Left cardiac atrium (tissue), 4 donors: ENCODE measurements at regions not wholly inside any gene's neighbourhood (a gene's known extent, or its start where the extent isn't known, plus 50 kb on each side); places are given as distances from the start of the nearest gene placed in this dataset.
"Not testable (repeated sequence)": the region's sequence is repeated elsewhere in the genome, so short reads cannot be mapped to it uniquely, and the experiment has no call there.

Experiments used
- ATAC-seq, 2 donors: fragments of 200-7000 bp; cut with Tn5 transposase; one replicate each; pipeline ENCODE4 v1.9.1; 2020; ENCODE audit warnings: mild to moderate bottlenecking in 2 of 2, moderate library complexity in 2 of 2
- DNase-seq: peaks from one replicate; pipeline ENCODE4 v3.0.0-alpha.2; 2020
- intact Hi-C, 2 donors: fragments of 100-400 bp; cut with DNase I; formaldehyde crosslinking; loops; one replicate each; pipeline versions ENCODE4 v1.14.1 to v1.15.1; 2022 to 2023
- donor health status: DM: no; HTN: yes; CAD: no.
- donor health status: DM: no; HTN: yes; CAD: no; lungs with severe emphysema.
- donor health status: DM: yes; HTN: yes; CAD: no.
- donor health status: Dilated cardiomyopathy.

GRCh38 chr3:194890091-194890490, 204.4 kb downstream of the FAM43A start:
- ATAC-seq (no peak), DNase-seq (no peak)
- intact Hi-C loops = no loop called here

- intact Hi-C loops = no loop called here
- no peak for DNase-seq
- no peak for ATAC-seq
These were observed 207.7 kb downstream of the FAM43A start for GRCh38 chr3:194893121-194893987.

- DNase-seq (no peak), ATAC-seq (no peak)
- intact Hi-C loops = no loop called here
These were observed 208.9 kb downstream of the FAM43A start for GRCh38 chr3:194894538-194894937.

- ATAC-seq (peak in 1 of 2 donors; percentile 36), DNase-seq (no peak)
- intact Hi-C loops = no loop called here
These were observed 215.3 kb downstream of the FAM43A start for GRCh38 chr3:194900854-194901522.

DNA sequence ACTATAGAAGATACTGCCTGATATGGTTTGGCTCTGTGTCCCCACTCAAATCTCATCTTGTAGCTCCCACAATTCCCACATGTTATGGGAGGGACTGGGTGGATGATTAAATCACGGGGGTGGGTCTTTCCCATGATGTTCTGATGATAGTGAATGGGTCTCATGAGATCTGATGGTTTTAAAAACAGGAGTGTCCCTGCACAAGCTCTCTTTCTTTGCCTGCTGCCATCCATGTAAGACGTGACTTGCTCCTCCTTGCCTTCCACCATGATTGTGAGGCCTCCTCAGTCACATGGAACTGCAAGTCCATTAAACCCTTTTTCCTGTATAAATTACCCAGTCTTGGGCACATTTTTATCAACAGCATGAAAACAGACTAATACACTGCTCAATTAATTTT, 217.8 kb downstream of the FAM43A start:
- ATAC-seq, intact Hi-C loops, DNase-seq: not testable (repeated sequence)

DNA sequence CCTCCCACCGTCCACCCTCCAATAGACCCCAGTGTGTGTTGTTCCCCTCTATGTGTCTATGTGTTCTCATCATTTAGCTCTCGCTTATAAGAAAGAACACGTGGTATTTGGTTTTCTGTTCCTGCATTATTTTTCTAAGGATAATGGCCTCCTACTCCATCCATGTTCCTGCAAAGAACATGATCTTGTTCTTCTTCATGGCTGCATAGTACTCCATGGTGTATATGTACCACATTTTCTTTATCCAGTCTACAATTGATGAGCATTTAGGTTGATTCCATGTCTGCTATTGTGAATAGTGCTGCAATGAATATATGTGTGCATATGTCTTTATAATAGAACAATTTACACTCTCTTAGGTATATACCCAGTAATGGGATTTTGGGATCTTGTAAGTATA, 219.3 kb downstream of the FAM43A start:
- intact Hi-C loops, ATAC-seq, DNase-seq: not testable (repeated sequence)

DNA sequence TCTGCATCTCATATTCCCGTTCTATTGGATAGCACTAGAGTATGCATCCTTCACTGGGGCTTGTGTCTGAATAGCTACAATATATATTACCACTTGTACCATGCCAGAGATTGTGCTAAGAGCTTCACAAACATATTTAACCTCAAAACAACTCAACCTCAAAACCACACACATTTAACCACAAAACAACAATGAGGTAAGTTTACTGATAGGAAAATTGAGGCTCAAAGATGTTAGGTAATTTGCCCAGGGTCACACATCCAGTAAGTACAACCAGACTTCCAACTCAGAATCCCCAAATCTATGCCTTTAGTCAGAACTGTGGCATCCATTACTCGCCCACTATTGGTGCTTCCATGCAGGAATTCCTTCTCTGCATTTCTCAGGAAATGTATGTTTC, 220.0 kb downstream of the FAM43A start:
- ATAC-seq = no peak
- intact Hi-C loops = no loop called here
- no peak for DNase-seq

DNA sequence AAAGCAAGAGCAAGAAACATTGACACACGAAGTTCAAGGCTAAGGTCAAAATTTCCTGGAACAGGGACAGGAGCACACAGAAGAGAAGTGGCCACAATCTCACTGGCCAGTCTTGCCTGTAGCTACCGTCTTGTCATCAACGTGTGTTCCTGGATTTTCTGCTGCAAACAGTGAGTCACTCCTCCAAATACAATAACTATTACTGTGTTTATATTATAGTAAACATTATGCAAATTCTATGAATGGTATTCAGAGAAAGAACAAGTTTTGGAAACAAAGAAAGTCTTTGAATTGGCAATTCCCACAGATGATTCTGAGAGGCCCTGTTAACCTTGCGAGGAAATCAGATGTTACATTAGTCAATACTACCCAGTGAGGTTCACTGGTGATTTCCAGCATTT, 220.5 kb downstream of the FAM43A start:
- no peak for DNase-seq
- intact Hi-C loops = no loop called here
- no peak for ATAC-seq

DNA sequence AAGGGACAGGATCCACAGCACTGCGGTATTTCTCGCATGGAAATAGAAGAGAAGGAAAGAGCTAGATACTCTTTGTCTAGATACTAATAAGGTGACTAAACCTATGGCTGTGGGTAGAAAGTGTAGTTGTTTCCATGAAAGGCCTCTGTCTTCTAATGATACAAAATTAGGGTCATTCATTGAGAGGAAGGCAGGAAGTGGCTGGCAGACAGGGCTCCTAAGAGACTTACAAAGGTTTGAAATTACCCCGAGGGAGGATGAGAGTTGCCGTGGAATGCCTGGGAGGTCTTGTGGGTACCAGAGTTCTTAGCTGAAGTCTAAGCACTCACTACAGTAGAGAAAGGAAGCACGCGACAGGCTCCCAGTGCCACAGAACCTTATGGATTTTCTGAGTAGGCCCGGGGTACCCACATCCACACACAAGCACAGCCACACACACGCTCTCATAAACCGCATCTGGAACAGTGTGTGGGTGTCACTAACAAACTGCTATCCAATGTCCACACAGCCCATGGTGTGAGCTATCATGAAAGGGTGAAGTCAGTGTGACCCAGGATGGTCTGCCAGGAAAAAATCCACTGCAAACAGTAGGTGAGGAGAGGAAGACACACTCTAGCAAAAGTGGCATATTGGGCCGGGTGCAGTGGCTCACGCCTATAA, 221.4 kb downstream of the FAM43A start:
- ATAC-seq = no peak
- intact Hi-C loops = no loop called here

GRCh38 chr3:194907811-194908210, 222.1 kb downstream of the FAM43A start:
- no peak for ATAC-seq
- intact Hi-C loops = no loop called here
- no peak for DNase-seq

More for the DNA sequence above, 221.4 kb downstream of the FAM43A start:
- DNase-seq = no peak

GRCh38 chr3:194908496-194908895, 222.8 kb downstream of the FAM43A start:
- intact Hi-C loops = no loop called here

DNA sequence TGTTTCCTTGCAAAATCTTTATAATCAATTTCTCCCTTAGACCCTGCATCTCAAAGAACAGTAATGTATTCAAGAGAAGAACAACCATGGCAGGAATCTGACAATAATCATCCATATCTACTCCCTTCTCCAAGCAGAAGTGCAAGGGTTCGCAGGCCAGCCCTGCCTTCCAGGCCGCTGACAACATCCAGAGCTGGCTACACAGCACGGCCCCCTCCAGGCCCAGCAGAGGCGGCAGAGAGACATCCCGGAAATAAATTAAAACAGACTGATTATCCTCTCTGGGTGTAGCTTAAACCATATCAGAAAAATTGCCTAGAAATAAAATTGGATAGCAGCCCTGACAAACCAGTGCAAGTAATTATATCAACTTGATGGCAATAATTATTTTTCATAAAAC, 223.3 kb downstream of the FAM43A start:
- no peak for ATAC-seq
- no peak for DNase-seq
- intact Hi-C loops = no loop called here

More at GRCh38 chr3:194908496-194908895, 222.8 kb downstream of the FAM43A start:
- DNase-seq (no peak), ATAC-seq (no peak)

- no peak for ATAC-seq
- no peak for DNase-seq
- intact Hi-C loops = no loop called here
These were observed 224.8 kb downstream of the FAM43A start for GRCh38 chr3:194910414-194910984.

DNA sequence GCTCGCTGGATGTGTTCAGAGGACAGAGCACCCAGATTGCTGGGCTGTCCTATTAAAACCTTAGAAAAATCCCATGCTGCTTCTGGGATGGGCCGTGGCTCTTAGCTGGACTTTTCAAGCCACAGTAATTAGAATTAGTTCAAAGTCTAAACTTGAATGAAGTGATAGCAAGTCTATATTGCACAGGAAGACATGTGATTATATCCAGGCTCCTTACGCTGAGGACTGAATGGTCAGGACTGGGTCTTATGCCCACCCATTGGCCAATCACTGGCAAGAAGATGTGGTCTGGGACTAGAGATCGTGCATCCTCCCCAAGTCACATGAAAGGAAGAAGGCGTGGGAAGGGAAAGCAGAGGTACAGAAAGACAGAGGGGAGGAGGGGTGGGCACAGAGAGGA, 227.6 kb downstream of the FAM43A start:
- no peak for ATAC-seq
- intact Hi-C loops = no loop called here
- no peak for DNase-seq

- intact Hi-C loops, DNase-seq, ATAC-seq: not testable (repeated sequence)
These were observed 239.2 kb downstream of the FAM43A start for GRCh38 chr3:194924889-194925288.

- DNase-seq (no peak), ATAC-seq (no peak)
- intact Hi-C loops = no loop called here
These were observed 239.9 kb downstream of the FAM43A start for GRCh38 chr3:194925614-194926013.

DNA sequence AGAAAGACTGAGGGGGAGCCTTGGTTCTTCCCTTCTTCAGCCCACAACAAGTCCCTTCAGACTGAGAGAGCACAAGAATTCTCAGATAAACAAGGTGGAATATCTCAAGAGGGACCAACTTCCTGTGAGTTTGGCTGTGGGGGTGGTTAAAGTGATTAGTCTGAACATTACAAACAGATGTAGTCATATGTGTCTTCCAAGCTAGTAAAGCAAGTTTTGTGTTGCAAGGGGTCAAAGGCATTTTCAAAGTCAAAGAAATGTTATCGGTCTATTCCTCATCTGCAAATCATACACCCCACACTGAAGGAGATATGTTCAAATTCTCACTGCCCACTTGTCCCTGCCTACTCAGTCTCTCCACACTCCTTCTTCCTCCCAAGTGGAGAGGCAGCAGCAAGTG, 242.5 kb downstream of the FAM43A start:
- ATAC-seq (peak in 1 of 2 donors; percentile 12), DNase-seq (no peak)
- intact Hi-C loops = no loop called here

- no peak for DNase-seq
- peak in 1 of 2 donors; percentile 15 for ATAC-seq
- intact Hi-C loops = no loop called here
These were observed 243.3 kb downstream of the FAM43A start for GRCh38 chr3:194928831-194929577.

- no peak for DNase-seq
- intact Hi-C loops = no loop called here
- ATAC-seq = no peak
These were observed 243.9 kb downstream of the FAM43A start for GRCh38 chr3:194929578-194929960.
